Neural cell (in vitro differentiated cells): ENCODE measurements at regions not wholly inside any gene's neighbourhood (a gene's known extent, or its start where the extent isn't known, plus 50 kb on each side); places are given as distances from the start of the nearest gene placed in this dataset.
"Not testable (repeated sequence)": the region's sequence is repeated elsewhere in the genome, so short reads cannot be mapped to it uniquely, and the experiment has no call there.

Experiments used
- CTCF ChIP-seq: fragments of 450-650 bp; IDR thresholded peaks from 2 replicates; pipeline ENCODE4 v1.5.1; 2014; ENCODE audit warnings: antibody characterized with exemption, mild to moderate bottlenecking, moderate library complexity; ENCODE audit not compliant: poor library complexity, severe bottlenecking
- EZH2 ChIP-seq: fragments of 200-600, 300-800 bp; shearing (Covaris generic), sonication (generic); IDR thresholded peaks from 2 replicates; pipeline ENCODE4 v1.6.1; 2014; ENCODE audit warnings: antibody characterized with exemption, low read length, borderline replicate concordance, mild to moderate bottlenecking; ENCODE audit not compliant: insufficient read depth, poor library complexity, severe bottlenecking
- REST ChIP-seq: IDR thresholded peaks from 2 replicates; pipeline ENCODE4 v1.6.1; 2012; ENCODE audit warnings: borderline replicate concordance

- not testable (repeated sequence) for TF ChIP-seq CTCF, REST, EZH2
These were observed 358.0 kb downstream of the ETV1 start for GRCh38 chr7:13631207-13632049.
